ENCODE measurements at regions not wholly inside any gene's neighbourhood (a gene's known extent, or its start where the extent isn't known, plus 50 kb on each side); places are given as distances from the start of the nearest gene placed in this dataset.
"Not testable (repeated sequence)": the region's sequence is repeated elsewhere in the genome, so short reads cannot be mapped to it uniquely, and the experiment has no call there.

DNA sequence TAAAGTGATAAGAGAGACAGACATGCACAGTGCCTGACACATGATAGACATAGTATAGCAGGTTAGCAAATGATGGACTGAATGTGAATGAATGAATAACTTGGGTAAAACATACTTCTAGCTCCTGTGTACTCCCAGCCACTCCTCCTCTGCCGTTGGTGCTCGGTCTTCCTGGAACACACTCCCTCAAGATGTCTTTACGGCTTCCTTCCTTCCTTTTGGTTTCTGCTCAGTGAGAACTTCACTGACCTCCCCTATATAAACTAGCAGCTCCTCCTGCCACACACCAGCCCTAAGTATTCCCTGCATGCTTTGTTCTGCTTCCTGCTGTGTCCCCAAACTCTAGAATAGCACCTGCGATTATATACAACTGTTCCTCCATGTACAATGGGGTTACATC, 50.2 kb downstream of the RAD54L2 start:
- no peak for DNase-seq

DNA sequence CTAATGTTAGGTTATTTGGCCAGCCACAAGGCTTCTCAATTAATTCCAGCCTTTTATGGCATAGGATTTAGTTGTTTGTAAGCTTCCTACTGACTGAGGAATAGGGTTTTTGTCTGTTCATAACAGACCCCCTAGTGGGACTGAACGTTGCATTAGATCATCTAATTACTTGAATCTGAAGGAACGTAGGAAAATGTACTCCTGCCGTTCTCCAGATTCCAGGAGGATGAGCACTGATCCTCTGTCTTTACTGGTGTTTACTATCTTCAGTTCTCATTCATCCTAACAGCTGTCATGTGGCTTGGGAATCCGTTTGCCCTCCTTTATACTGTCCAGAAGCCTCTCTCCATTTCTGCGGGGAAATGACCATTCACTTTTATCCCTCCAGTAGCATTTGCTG, 52.7 kb downstream of the RAD54L2 start:
- DNase-seq: no peak

DNA sequence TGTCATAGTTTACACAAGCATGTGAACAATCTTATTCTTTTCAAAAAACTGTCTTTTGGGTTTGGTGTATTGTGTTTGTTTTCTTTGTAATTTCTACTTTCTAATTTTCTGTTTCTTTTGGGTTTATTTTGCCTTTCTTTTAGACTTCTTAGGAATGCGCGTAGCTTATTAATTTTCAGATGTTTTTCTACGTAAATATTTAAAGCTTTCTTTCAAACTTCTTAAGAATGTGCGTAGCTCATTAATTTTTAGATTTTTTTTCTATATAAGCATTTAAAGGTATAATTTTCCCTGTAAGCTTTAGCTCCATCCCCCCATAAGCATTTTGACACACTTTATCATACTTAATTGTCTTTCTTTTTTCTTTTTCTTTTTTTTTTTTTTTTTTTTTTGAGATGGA, 55.2 kb downstream of the RAD54L2 start:
- DNase-seq: no peak

DNA sequence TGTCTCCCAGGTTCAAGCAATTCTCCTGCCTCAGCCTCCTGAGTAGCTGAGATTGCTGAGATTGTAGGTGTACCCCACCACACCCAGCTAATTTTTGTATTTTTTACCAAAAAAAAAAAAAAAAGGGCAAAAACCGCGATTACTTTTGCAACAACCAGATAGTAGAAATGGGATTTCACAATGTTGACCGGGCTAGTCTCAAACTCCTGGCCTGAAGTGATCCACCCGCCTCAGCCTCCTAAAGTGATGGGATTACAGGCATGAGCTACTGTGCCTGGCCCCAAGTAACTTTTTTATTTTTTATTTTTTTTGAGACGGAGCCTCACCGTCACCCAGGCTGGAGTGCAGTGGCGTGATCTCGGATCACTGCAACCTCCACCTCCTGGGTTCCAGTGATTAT, 61.1 kb downstream of the RAD54L2 start:
- not testable (repeated sequence) for DNase-seq

DNA sequence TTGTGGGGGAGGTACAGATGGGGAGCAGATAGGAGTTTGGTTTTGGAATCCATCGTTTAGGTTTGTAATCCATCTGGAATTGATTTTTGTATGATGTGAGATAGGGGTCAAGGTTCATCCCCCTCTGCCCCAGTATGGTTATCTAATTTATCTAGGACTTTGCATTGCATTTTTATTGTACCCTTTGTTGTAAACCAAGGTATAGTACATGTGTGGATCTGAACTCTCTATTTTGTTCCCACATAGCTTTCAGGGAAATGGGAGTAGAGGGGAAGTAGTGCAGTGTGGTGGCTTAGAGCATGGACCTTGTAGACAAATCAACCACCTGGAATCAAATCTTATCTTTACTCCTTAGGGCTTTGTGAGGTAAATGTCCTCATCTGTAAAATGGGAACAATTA, 65.7 kb downstream of the RAD54L2 start:
- DNase-seq: no peak

DNA sequence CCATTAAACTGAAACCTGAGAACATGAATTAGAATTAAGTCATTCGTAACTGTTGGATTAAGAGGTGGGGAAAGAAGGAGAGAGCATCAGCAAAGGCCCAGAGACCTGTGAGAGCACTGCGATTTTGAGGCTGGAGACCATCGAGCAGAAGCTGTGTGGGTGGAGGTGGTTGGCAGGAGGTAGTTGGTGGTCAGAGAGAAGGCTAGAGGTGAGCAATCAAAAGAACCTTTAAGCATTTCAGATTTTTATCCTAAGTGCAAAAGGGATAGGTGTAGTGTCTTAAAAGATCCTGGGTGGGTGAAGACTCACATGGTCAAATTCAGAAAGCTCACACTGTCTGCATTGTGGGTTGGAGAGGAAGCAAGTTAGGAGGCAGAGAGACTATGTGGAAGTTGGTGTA, 65.1 kb upstream of the TEX264 start:
- DNase-seq: no peak

DNA sequence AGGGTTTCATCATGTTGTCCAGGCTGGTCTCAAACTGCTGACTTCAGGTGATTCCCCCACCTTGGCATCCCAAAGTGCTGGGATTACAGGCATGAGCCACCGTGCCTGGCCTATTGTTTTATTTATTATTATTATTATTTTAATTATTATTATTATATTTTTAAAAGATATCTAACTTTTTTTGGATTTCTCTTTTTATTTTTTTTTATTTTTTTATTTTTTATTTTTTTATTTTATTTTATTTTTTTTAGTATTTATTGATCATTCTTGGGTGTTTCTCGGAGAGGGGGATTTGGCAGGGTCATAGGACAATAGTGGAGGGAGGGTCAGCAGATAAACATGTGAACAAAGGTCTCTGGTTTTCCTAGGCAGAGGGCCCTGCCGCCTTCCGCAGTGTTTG, 64.2 kb upstream of the TEX264 start:
- not testable (repeated sequence) for DNase-seq

DNA sequence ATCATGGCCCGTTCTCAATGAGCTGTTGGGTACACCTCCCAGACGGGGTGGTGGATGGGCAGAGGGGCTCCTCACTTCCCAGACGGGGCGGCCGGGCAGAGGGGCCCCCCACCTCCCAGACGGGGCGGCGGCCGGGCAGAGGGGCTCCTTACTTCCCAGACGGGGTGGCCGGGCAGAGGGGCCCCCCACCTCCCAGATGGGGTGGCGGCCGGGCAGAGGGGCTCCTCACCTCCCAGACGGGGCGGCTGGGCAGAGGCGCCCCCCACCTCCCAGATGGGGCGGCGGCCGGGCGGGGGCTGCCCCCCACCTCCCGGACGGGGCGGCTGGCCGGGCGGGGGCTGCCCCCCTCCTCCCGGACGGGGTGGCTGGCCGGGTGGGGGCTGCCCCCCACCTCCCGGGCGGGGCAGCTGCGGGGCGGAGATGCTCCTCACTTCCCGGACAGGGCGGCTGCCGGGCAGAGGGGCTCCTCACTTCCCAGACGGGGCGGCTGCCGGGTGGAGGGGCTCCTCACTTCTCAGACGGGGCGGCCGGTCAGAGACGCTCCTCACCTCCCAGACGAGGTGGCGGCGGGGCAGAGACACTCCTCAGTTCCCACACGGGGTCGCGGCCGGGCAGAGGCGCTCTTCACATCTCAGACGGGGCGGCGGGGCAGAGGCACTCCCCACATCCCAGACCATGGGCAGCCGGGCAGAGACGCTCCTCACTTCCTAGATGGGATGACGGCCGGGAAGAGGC, 63.3 kb upstream of the TEX264 start:
- DNase-seq: not testable (repeated sequence)

DNA sequence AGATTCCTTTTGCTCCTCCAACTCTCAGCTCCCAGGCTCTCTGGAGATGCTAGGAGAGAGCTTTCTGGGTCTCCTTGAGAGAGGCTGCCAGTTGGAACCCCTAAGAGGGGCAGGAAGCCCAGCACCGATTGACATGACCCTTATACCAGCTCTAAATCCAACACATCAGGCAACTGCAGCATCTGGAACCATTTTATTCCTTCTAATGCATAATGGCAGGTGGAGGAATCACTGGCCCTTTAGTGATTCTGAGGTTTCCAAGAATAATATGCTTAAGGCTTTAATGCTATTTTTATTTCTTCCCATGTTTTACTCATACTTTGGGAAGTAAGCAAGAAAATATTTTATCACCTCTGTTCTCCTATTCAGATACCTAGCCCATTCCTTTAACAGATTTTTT, 60.3 kb upstream of the TEX264 start:
- DNase-seq: no peak

DNA sequence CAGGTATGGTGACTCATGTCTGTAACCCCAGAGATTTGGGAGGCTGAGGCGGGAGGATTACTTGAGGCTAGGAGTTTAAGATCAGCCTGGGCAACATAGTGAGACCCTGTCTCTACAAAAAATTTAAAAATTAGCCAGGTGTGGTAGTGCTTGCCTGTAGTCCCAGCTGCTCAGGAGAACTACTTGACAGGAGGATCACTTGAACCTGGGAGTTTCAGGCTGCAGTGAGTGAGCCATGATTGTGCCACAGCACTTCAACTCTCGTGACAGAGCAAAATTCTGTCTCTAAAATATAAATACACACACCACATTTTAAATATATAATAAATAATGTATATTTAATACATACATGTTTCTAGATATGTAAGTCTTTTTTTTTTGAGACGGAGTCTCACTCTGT, 53.5 kb upstream of the TEX264 start:
- no peak for DNase-seq

DNA sequence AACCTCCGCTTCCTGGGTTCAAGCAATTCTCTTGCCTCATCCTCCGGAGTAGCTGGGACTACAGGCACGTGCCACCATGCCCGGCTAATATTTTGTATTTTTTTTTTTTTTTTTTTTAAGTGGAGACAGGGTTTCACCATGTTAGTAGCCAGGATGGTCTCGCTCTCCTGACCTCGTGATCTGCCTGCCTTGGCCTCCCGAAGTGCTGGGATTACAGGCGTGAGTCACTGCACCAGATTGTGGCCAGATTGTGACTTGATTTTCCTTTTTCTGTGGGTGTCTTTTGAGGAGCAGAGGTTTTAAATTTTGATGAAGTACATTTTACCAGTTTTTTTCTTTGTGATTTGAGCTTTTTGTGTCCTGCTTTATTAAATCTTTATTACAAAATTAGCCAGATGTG, 53.0 kb upstream of the TEX264 start:
- not testable (repeated sequence) for DNase-seq

DNA sequence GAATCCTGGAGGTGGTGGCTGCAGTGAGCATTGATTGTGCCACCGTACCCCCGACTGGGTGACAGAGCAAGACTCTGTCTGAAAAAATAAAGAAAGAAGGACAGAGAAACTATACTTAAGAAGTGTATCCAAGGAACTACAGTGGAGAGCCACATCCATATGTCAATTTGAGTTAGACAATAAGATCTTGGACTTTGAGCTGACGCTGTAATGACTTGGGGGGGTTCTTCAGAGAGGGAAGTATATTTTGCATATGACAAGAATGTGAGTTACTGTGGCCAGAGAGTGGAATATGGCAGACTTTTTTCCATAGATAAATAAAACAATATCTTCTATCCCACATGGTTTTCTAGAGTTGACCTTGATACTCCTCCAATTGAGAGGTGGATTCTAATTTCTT, 52.6 kb upstream of the TEX264 start:
- DNase-seq: no peak

DNA sequence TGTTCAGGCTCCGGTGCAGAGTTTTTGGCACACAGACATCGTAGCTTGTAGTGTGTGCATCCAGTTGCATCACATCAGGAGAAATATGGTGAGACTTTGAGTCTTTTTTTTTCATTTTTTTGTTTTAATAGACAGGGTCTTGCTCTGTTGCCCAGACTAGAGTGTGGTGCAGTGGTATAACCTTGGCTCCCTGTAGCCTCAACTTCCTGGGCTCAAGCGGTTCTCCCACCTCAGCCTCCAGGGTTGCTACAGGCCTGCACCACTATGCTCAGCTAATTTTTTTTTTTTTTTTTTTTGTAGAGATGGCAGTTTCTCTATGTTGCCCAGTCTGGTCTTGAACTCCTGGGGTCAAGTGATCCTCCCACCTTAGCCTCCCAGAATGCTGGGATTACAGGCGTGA, 51.1 kb upstream of the TEX264 start:
- DNase-seq: no peak

DNA sequence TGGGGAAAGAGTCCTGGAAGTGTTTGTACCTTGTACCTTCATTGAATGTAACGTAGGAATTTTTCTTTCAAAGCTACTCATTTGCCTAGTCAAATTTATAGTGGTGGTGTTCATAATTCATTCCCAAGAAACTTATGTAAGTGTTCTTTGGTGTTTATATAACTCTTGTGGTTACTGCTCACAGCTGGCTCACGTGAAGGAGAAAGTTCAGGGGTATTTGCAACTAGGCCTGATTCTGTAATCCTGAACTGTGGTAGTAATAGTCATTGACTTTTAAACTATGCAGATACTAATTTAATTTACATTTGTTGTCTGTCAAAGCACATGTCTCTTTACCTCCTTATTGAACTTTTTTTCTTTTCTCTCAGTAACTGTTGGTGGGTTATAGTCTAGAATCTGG, 50.5 kb upstream of the TEX264 start:
- peak; percentile 25 for DNase-seq

DNA sequence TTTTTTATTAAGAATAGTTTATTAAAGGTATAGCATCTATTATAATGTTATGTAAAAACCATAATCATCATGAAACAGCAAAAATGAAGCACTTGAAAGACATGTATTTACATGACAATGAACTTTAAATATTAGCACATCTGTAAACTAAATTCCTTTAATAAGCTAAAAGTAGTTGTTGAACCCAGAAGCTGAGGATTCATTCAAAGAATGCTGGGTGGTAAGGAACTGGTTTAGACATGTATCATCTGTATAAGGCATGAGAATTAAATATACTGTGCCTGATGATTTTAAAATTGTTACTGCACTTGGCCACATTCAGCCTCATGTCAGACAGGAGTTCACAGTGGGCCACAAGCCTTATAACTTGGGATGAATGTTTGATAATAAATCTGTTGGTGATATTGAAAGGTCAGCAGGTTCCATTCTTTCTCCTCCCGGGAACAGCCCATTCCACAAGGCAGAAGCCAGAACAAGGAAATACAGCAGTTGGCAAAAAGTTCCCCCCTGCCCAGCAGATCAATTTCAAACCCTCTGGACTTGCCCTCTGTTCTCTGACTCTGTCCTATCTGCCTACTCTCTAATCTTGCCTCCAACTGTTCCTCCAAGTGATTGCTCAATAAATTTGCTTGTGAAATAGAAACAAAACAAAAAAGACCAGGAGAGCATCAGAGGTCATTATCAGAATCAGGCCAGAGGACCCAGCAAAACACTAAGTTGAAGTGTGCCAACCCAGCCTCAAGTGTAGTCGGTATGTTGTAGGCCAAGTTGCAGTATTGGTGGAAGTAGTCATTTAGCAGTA, 49.8 kb upstream of the TEX264 start:
- no peak for DNase-seq

Data from NCI-H1048 (cell line).